Limb (tissue), 2 donors: ENCODE measurements at regions not wholly inside any gene's neighbourhood (a gene's known extent, or its start where the extent isn't known, plus 50 kb on each side); places are given as distances from the start of the nearest gene placed in this dataset.

Source experiments
- DNase-seq, 2 donors: peaks; one replicate each; pipeline ENCODE4 v3.0.0-alpha.2; 2016; ENCODE audit errors: extremely low spot score in 2 of 2

DNA sequence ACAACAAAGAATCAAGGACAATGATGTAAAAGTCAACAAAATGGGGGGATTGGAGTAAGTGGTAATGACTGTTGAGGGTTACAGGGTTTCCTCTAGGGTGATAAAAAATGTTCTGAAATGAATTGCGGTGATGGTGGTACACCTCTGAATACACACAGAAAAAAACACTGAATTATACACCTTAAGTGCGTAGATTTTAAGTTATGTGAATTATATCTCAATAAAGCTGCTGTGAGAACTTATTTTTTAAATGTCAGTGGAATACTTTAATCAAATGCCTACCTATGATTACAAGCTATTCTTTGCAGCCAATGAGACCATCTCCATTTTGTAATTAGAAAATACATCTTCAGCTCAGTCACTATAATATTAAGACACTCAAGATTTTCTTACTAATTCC, 53.5 kb downstream of the ZNF608 start:
- DNase-seq, result no peak

DNA sequence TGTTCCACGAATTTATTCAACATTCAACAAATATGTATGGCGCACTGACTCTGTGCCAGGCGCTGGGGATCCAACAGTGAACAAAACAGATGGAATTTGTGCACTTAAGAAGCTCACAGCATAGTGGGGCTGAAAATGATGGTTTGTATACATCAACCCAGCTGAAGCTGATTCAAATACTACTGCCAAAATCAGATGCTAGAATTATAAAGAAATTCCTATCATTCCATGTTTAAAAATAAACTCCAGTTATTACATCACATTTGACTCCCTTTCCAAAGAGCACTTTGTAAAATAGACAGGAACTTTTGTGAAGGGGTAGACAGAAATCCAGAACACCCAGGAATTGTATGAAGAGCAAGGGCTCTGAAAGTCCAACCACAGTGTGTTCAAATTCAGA, 54.1 kb downstream of the ZNF608 start:
- DNase-seq, result no peak

DNA sequence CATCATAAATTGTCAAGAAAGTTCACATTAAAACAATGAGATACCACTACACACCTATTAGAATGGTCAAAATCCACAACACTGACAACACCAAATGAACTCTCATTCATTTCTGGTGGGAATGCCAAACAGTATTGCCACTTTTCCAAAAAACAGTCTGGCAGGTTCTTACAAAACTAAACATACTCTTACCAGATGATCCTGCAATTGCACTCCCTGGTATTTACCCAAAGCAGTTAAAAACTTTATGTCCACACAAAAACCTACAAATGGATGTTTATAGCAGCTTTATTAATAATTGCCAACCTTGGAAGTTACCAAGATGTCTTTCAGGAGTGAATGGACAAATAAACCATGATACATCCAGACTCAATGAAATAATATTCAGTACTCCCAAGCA, 56.8 kb downstream of the ZNF608 start:
- no peak for DNase-seq

DNA sequence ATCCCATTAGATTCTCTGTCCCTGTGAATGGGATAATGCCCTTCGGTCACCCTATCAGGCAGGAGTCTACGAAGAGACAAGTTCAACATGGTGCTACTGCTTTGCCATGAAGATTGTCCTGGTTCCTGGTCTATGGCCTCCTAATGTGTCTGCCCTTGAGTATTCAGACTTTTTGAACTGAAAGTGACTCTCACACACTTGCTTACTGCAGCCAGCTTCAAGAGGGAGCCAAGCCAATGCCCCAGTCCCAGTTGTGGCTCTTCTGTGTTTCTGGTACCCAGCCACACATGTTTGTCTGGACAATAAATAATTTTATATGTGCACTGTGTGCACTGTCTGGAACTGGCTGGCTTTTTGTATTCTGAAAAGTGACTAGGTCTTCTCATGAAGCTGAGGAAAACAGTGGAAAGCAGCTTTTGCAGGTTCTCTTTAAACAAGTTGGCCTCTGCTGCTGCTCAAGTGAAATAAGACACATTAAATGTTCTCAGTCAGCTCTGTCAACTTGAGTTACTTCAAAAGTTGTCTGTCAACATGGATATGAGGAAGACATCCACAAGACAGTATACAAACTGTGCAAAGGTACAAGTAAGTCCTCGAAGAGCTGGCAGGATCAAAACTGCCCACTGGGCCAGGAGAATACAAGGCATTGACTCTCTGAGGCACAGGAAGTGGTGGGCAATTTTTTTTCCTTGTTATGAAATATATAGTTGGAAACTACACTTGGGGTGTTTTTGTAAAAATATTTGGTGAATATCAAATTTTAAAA, 60.0 kb downstream of the ZNF608 start:
- no peak for DNase-seq

DNA sequence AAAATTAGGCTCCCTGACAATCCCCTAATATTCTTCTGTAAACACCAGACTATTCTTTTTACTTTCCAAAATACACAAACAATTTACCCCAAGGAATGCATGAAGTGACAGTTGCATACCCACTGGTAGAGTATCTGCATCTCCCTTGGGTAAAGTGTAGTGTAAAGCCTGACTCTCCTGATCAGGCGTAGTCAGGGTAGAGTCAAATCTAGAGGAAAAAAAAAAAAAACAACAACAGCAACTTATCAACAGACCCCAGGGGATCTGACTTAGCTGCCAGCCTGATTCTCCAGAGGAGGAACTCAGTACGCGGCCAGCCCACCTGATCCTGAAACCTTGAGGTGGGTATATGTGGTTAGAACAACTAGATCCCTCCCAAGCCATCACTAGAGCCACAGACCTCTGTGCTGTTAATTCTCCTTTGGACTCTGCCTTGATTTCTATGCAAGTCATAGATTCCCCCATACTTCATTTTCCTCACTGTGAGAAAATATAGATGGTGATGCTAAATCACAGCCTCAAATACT, 61.0 kb downstream of the ZNF608 start:
- no peak for DNase-seq

DNA sequence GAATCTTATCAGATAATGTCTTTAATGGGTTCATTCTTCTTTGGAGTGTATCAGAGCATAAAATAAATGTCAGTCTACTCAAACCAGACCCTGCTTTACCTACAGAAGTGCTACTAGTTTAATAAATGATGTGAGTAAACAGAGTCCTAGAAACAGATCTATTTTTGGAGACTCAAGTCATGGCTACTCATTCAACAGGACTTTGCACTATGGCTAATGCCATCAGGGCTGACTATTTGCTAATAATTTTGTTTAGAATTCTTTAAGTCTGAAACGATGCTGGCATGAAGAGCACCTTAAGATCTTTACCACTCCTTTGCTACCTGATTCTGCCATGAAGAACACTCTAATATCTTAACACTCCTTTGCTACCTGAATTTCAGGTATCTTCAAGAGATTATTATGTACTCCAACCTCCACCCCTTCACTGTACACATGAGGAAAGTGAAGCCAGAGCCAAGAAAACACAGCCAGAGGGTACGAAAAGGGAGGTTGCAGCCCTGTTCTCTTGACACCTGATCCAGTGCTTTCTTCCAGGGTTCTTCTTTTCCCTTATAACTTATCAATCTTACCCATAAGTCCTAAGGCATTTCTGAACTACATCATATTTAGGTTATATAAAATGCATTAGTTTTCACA, 62.4 kb downstream of the ZNF608 start:
- DNase-seq, result no peak

GRCh38 chr5:124679578-124680199, 66.8 kb downstream of the ZNF608 start:
- no peak for DNase-seq

DNA sequence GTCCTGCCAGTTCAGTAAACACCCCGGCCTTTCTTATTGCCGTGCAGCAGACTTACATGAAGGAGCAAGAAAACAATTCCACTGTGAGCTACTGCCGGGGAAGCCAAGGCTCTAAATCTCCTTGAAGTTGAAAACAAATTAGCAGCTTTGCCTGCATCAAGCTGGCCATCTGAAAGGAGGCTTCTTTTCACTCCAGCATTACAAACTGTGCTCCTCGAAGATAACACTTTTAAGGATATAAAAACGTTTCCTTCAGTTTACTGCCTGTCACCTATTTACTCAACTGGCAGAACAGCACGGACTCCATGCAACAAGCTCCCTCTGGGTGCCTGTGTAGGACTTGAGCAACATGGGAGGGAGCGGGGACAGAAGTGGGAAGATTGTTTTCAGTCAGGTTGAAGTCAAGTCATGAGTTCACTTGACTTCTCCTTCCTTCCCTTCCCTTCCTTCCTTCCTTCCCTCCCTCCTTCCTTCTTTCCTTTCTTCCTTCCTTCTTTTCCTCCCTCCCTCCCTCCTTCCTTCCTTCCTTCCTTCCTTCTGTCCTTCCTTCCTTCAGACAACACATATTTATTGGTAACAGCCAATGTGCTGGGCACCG, 67.4 kb downstream of the ZNF608 start:
- no peak for DNase-seq

GRCh38 chr5:124678468-124678867, 68.0 kb downstream of the ZNF608 start:
- no peak for DNase-seq

GRCh38 chr5:124677374-124678351, 68.8 kb downstream of the ZNF608 start:
- peak; percentile 71 to 92 for DNase-seq

GRCh38 chr5:124675931-124676846, 70.2 kb downstream of the ZNF608 start:
- DNase-seq, result no peak

DNA sequence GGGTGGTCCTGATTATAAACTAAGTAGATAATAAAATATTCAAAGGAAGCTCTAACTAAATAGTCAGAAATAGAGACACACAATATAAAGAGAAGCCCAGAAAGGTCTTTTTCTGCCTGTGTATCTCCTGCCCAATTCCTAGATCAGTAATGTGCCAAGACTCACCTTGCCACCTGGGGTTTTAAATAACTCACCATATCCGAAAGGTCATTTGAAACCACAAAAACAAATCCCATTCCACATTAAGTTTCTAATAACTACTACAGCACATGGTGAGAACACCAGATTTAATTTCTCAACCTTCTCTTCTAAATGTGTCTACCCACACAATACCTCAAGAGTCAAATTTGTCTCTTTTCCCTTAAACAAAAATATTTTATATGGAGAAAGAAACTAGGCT, 75.2 kb downstream of the ZNF608 start:
- DNase-seq, result no peak

- DNase-seq, result no peak
Observed at GRCh38 chr5:124670722-124671184, 75.7 kb downstream of the ZNF608 start.

DNA sequence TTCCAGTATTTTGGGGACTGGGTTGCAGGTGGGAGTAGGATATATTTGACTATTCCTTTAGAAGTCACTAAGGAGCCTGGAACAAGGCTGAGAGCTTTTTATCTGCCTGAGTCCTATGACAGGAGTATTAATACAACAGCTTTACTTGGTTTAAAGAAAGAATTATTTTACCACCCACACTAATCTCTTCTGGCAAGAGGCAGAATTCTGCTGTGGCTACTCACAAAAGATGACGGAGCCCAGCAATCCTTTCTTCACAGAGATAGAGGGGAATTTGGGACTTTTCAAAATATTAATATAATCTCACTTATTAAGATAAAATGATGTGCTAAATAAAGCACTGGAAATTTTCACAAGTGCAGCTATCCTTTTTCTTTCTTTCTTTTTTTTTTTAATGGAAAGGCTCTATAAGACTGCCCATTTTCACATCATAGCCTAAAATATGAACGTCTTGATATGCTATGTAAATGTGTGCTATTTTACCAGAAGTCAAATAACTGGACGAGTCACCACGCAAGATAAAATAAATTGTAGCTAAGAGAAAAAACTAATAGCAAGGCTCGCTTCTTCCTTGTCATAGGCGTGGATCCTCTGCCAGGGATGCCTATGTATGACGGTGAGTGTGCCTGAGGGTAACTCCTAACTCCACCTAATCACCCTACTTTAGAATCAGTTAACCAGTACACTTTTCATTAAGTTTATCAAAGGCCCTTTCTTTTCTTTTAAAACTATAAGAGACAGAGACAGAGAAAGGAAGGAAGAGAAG, 76.3 kb downstream of the ZNF608 start:
- DNase-seq, result no peak

GRCh38 chr5:124669300-124669648, 77.2 kb downstream of the ZNF608 start:
- DNase-seq, result no peak

GRCh38 chr5:124668353-124669299, 77.8 kb downstream of the ZNF608 start:
- DNase-seq, result no peak

- DNase-seq, result no peak
Observed at GRCh38 chr5:124665625-124666024, 80.8 kb downstream of the ZNF608 start.

DNA sequence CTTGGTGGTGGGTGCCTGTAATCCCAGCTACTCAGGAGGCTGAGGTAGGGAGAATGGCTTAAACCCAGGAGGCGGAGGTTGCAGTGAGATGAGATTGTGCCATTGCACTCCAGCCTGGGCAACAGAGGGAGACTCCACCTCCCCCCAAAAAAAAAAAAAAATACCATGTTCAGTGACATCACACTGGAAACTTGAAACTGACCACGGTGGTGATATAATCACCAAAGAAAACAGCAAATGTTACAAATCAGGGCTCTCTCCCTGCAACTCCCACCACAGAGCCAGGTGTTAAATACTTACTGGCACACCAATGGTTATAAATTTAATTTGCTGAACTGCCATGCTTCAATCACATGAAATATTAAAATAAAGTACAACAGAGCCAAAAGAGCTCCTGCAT, 81.4 kb downstream of the ZNF608 start:
- no peak for DNase-seq
